Stimulated activated naive B cell treated with anti-CD40 and anti-IgM and Interleukin-4, amounts not matched to agents 10 μg/mL and 1 μg/mL and 100 μg/mL, for 72 hours (primary cell): ENCODE measurements at regions not wholly inside any gene's neighbourhood (a gene's known extent, or its start where the extent isn't known, plus 50 kb on each side); places are given as distances from the start of the nearest gene placed in this dataset.
"Not testable (repeated sequence)": the region's sequence is repeated elsewhere in the genome, so short reads cannot be mapped to it uniquely, and the experiment has no call there.

Experiments
- ATAC-seq, 2 donors: fragments of 150-1000 bp; cut with Tn5 transposase; replicated peaks; 2 replicates each; pipeline ENCODE4 v1.10.0; 2021; ENCODE audit warnings: moderate library complexity in 1 of 2
- DNase-seq: peaks from one replicate; pipeline ENCODE4 v3.0.0; 2021
- H3K27ac Mint-ChIP-seq: one replicate; pipeline ENCODE4 v1.8.0; 2022; ENCODE audit warnings: mild to moderate bottlenecking, mixed read lengths
- H3K27me3 Mint-ChIP-seq, 2 donors: one replicate each; pipeline ENCODE4 v1.8.0; 2022; ENCODE audit warnings: mixed read lengths in 2 of 2
- H3K36me3 Mint-ChIP-seq, 2 donors: one replicate each; pipeline ENCODE4 v1.8.0; 2022; ENCODE audit warnings: mixed read lengths in 2 of 2, mild to moderate bottlenecking in 1 of 2
- H3K4me1 Mint-ChIP-seq, 2 donors: one replicate each; pipeline ENCODE4 v1.8.0; 2022; ENCODE audit warnings: mixed read lengths in 2 of 2, mild to moderate bottlenecking in 1 of 2
- H3K4me3 Mint-ChIP-seq, 2 donors: one replicate each; pipeline ENCODE4 v1.8.0; 2022; ENCODE audit warnings: mild to moderate bottlenecking in 2 of 2, mixed read lengths in 2 of 2, moderate library complexity in 1 of 2
- H3K9me3 Mint-ChIP-seq, 2 donors: one replicate each; pipeline ENCODE4 v1.8.0; 2022; ENCODE audit warnings: mixed read lengths in 2 of 2, mild to moderate bottlenecking in 1 of 2

DNA sequence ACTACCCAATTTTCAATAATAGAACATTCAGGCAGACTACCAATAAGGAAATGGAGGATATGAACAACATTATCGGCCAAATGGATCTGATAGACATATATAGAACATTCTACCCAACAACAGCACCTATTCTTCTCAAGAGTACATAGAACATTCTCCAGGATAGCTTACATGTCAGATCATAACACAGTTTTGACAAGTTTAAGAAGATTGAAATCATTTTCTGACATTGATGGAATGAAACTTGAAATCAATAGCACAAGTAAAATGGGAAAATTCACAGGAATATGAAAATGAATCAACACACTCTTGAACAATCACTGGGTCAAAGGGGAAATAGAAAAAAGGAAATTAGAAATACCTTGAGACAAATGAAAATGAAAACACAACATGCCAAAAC is 94.6 kb upstream of the MEGF10 start:
- DNase-seq = no peak
- no peak for ATAC-seq
- no peak overlapping the region for H3K4me3 Mint-ChIP-seq
- no peaks in the 10 kb centered on the region for H3K4me1 Mint-ChIP-seq
- peaks cover 0 to 3% of the 10 kb centered on the region in 2 donors for H3K36me3 Mint-ChIP-seq
- peaks cover 29 to 48% of the 10 kb centered on the region in 2 donors for H3K27me3 Mint-ChIP-seq
- peaks cover 5 to 10% of the 10 kb centered on the region in 2 donors for H3K9me3 Mint-ChIP-seq
- H3K27ac Mint-ChIP-seq = no peak overlapping the region

DNA sequence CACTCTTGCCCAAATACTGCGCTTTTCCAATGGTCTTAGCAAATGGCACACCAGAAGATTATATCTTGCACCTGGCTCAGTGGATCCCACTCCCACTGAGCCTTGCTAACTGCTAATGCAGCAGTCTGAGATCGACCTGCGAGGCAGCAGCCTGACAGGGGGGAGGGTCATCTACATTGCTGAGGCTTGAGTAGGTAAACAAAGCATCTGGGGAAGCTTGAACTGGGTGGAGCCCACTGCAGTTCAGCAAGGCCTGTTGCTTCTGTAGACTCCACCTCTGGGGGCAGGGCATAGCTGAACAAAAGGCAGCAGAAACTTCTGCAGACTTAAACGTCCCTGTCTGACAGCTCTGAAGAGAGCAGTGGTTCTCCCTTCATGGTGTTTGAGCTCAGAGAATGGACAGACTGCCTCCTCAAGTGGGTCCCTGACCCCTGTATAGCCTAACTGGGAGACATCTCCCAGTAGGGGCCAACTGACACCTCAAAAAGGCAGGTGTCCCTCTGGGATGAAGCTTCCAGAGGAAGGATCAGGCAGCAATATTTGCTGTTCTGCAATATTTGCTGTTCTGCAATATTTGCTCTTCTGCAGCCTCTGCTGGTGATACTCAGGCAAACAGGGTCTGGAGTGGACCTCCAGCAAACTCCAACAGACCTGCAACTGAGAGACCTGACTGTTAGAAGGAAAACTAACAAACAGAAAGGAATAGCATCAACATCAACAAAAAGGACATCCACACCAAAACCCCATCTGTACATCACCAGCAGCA is 93.0 kb upstream of the MEGF10 start:
- not testable (repeated sequence) for H3K4me1 Mint-ChIP-seq, H3K36me3 Mint-ChIP-seq

GRCh38 chr5:127202738-127203137 is 87.9 kb upstream of the MEGF10 start:
- H3K9me3 Mint-ChIP-seq = peaks cover 5 to 12% of the 10 kb centered on the region in 2 donors
- H3K27me3 Mint-ChIP-seq = peaks cover 25 to 32% of the 10 kb centered on the region in 2 donors
- not testable (repeated sequence) for H3K4me1 Mint-ChIP-seq, H3K27ac Mint-ChIP-seq, H3K4me3 Mint-ChIP-seq, DNase-seq, H3K36me3 Mint-ChIP-seq, ATAC-seq

More for the DNA sequence above, 93.0 kb upstream of the MEGF10 start:
- not testable (repeated sequence) for H3K4me3 Mint-ChIP-seq, ATAC-seq, DNase-seq, H3K27ac Mint-ChIP-seq
- H3K9me3 Mint-ChIP-seq = peaks cover 5 to 12% of the 10 kb centered on the region in 2 donors
- H3K27me3 Mint-ChIP-seq = peaks cover 26 to 50% of the 10 kb centered on the region in 2 donors

- no peak overlapping the region for H3K27ac Mint-ChIP-seq
- DNase-seq = no peak
- no peak for ATAC-seq
- H3K4me1 Mint-ChIP-seq = peaks cover 1 to 7% of the 10 kb centered on the region in 2 donors
- peaks cover 0 to 10% of the 10 kb centered on the region in 2 donors for H3K9me3 Mint-ChIP-seq
- H3K4me3 Mint-ChIP-seq = no peak overlapping the region
- no peaks in the 10 kb centered on the region for H3K36me3 Mint-ChIP-seq
- peaks cover 17 to 23% of the 10 kb centered on the region in 2 donors for H3K27me3 Mint-ChIP-seq
Observed at GRCh38 chr5:127203818-127204217, 86.8 kb upstream of the MEGF10 start.

DNA sequence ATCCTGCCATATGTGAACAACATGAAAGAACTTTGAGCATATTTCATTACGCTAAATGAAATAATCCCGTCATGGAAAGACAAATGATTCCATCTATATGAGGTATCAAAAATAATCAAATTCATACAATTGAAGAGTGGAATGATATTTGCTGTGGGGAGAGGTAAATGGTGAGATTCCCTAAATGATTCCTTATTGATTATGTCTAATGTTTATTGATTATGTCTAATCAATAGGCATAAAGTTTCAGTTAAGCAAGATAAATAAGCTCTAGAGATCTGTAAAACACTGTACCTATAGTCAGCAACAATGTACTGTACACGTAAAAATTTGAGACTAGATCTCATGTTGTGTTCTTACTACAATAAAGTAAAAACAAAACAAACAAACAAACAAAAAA is 85.4 kb upstream of the MEGF10 start:
- DNase-seq (no peak), ATAC-seq (no peak)
- H3K27ac Mint-ChIP-seq = no peak overlapping the region
- peaks cover 1 to 7% of the 10 kb centered on the region in 2 donors for H3K4me1 Mint-ChIP-seq
- no peak overlapping the region for H3K4me3 Mint-ChIP-seq
- peaks cover 0 to 3% of the 10 kb centered on the region in 2 donors for H3K9me3 Mint-ChIP-seq
- H3K36me3 Mint-ChIP-seq = no peaks in the 10 kb centered on the region
- H3K27me3 Mint-ChIP-seq = peaks cover 9 to 11% of the 10 kb centered on the region in 2 donors

GRCh38 chr5:127206320-127207113 is 84.1 kb upstream of the MEGF10 start:
- H3K4me1 Mint-ChIP-seq = peaks cover 1 to 7% of the 10 kb centered on the region in 2 donors
- H3K36me3 Mint-ChIP-seq = no peaks in the 10 kb centered on the region
- peaks cover 7 to 9% of the 10 kb centered on the region in 2 donors for H3K27me3 Mint-ChIP-seq
- no peaks in the 10 kb centered on the region for H3K9me3 Mint-ChIP-seq
- ATAC-seq (no peak), DNase-seq (no peak)
- no peak overlapping the region for H3K27ac Mint-ChIP-seq
- no peak overlapping the region for H3K4me3 Mint-ChIP-seq

GRCh38 chr5:127210042-127210441 is 80.6 kb upstream of the MEGF10 start:
- no peaks in the 10 kb centered on the region for H3K36me3 Mint-ChIP-seq
- DNase-seq (no peak), ATAC-seq (no peak)
- peaks cover 7 to 9% of the 10 kb centered on the region in 2 donors for H3K27me3 Mint-ChIP-seq
- no peak overlapping the region for H3K4me3 Mint-ChIP-seq
- no peaks in the 10 kb centered on the region for H3K9me3 Mint-ChIP-seq
- no peak overlapping the region for H3K27ac Mint-ChIP-seq
- H3K4me1 Mint-ChIP-seq = no peaks in the 10 kb centered on the region

DNA sequence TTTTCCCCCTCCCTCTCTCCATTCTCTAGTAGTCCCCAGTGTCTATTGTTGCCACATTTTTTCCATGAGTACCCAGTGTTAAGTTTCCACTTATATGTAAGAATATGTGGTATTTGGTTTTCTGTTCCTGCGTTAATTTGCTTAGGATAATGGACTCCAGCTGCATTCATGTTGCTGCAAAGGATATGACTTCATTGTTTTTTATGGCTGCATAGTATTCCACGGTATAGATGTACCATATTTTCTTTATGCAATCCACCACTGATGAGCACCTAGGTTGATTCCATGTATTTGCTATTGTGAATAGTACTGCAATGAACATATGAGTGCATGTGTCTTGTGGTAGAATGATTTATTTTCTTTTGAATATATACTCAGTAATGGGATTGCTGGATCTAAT is 77.4 kb upstream of the MEGF10 start:
- ATAC-seq (no peak), DNase-seq (no peak)
- Mint-ChIP-seq H3K27ac (no peak overlapping the region), H3K4me1 (no peaks in the 10 kb centered on the region), H3K9me3 (no peaks in the 10 kb centered on the region), H3K4me3 (no peak overlapping the region), H3K27me3 (peaks cover 4 to 7% of the 10 kb centered on the region in 2 donors), H3K36me3 (no peaks in the 10 kb centered on the region)

- Mint-ChIP-seq H3K4me1 (no peaks in the 10 kb centered on the region), H3K4me3 (no peak overlapping the region), H3K27ac (no peak overlapping the region), H3K9me3 (no peaks in the 10 kb centered on the region), H3K36me3 (peaks cover 0 to 5% of the 10 kb centered on the region in 2 donors), H3K27me3 (peaks cover 4 to 6% of the 10 kb centered on the region in 2 donors)
- ATAC-seq (no peak), DNase-seq (no peak)
Observed at GRCh38 chr5:127216143-127216542, 74.5 kb upstream of the MEGF10 start.

DNA sequence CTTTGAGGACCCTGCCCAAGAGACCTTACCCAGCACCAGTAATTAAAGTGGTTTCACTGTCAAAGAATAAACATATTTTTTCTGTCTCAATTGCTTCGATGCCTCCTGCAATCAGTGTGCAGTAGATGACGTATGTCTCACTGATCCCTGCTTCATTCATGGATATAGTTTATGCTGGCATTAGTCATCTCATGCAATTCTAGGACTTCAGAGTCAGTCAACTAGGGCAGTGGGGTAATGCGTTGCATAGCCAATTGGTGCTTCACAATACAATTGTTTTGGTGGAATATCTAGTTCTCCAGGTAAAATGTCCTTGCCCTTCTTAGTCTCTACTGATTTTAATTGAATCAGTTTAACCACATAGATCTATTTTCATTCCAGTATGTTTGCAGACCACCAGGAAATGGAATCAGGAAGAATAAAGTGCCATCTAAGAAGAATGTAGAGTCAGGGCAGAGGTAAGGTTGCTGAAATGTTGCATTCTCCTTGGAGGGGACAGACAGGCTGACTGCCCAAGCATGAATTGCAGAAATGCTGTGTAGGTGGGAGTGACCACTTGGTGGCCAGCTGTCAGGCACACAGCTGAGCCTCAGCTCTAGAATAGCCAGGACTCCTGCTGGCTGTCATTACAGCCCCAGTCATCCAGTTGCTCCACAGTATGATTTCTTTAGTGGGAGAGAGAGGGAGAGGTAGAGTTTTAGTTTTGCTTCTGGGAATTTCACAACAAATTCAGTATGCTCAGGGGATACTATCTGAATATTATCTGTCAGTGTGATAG is 73.5 kb upstream of the MEGF10 start:
- Mint-ChIP-seq H3K27ac (no peak overlapping the region), H3K36me3 (peaks cover 0 to 5% of the 10 kb centered on the region in 2 donors), H3K9me3 (peaks cover 0 to 3% of the 10 kb centered on the region in 2 donors), H3K4me1 (peaks cover 1 to 3% of the 10 kb centered on the region in 2 donors), H3K27me3 (peaks cover 0 to 4% of the 10 kb centered on the region in 2 donors), H3K4me3 (no peak overlapping the region)
- ATAC-seq (no peak), DNase-seq (no peak)

GRCh38 chr5:127221936-127222335 is 68.7 kb upstream of the MEGF10 start:
- not testable (repeated sequence) for H3K27me3 Mint-ChIP-seq, H3K36me3 Mint-ChIP-seq, H3K9me3 Mint-ChIP-seq, DNase-seq, H3K27ac Mint-ChIP-seq, ATAC-seq, H3K4me3 Mint-ChIP-seq
- peaks cover 18% of the 10 kb centered on the region in 2 donors for H3K4me1 Mint-ChIP-seq

- not testable (repeated sequence) for H3K27me3 Mint-ChIP-seq, H3K27ac Mint-ChIP-seq, H3K36me3 Mint-ChIP-seq, DNase-seq, H3K9me3 Mint-ChIP-seq, H3K4me3 Mint-ChIP-seq
- H3K4me1 Mint-ChIP-seq = peaks cover 18% of the 10 kb centered on the region in 2 donors
- peak; percentile 60 to 66 for ATAC-seq
Observed at GRCh38 chr5:127222571-127223156, 67.9 kb upstream of the MEGF10 start.

DNA sequence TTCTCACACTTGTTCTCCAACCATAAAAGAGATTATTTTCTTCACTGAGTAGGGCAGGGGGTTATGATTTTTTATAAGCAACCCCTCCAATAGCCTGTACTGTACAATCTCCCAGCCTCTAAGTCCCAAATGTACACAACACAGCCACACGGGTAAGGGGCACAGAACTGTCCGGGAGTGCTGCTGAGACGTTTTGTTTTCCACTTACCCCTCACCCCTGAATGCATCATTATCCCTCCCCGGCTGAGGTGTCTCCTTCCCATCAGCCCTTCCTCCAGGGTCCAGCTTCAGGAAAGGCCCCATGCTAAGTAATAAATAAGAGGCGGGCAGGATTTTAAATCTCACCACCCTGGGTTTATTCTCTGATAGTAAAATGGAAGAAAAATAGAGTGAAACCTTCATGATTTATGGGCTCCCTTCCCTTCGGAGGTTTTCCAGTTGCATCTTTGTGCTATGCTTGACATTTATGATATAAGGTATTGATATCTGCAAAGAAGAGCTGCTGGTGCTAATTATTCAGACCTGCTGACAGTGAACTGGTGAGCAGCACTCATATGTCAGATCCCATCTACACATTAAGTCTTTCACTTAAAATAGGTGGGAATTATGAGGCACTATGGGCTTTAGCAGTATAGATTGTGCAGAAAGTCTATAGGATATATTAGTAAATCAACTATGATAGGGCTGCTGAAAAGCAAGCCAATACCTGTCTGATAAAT is 67.2 kb upstream of the MEGF10 start:
- H3K4me1 Mint-ChIP-seq = peaks cover 18% of the 10 kb centered on the region in 2 donors
- ATAC-seq (no peak), DNase-seq (no peak)
- H3K36me3 Mint-ChIP-seq = peaks cover 2 to 9% of the 10 kb centered on the region in 2 donors
- H3K4me3 Mint-ChIP-seq = no peak overlapping the region
- peaks cover 0 to 8% of the 10 kb centered on the region in 2 donors for H3K9me3 Mint-ChIP-seq
- H3K27me3 Mint-ChIP-seq = no peaks in the 10 kb centered on the region
- H3K27ac Mint-ChIP-seq = no peak overlapping the region
